Spleen (tissue), 7 donors: ENCODE measurements at regions not wholly inside any gene's neighbourhood (a gene's known extent, or its start where the extent isn't known, plus 50 kb on each side); places are given as distances from the start of the nearest gene placed in this dataset.
"Not testable (repeated sequence)": the region's sequence is repeated elsewhere in the genome, so short reads cannot be mapped to it uniquely, and the experiment has no call there.

ENCODE experiments used
- POLR2A ChIP-seq, 3 donors: fragments of 450-650 bp; IDR thresholded peaks; one replicate each; pipeline ENCODE4 v1.5.1; 2017; ENCODE audit warnings: antibody characterized with exemption in 3 of 3, mild to moderate bottlenecking in 1 of 3
- POLR2AphosphoS5 ChIP-seq, 3 donors: sonication (generic); formaldehyde crosslinking; IDR thresholded peaks; one replicate each; pipeline ENCODE4 v1.5.1; 2017; ENCODE audit warnings: antibody characterized with exemption in 3 of 3
- TF ChIP-seq, protein P1 (sequence below), 11 experiments: fragments of 200-600 bp in 7 of 11; fragments of 450-650 bp in 4 of 11; sonication (generic) in 4 of 11; IDR thresholded peaks in 8 of 11; conservative IDR thresholded peaks in 3 of 11; 1 replicate in 7 of 11; 2 replicates in 4 of 11; pipeline versions ENCODE4 v1.4.0 to v1.8.0; 2016 to 2021; ENCODE audit warnings: antibody characterized with exemption in 11 of 11, inconsistent platforms in 4 of 11, mild to moderate bottlenecking in 1 of 11
- donor health status: DM: no; HTN: no; CAD: no; lungs with moderate emphysema.
- donor health status: DM: no; HTN: no; CAD: no.
- donor health status: DM: no; HTN: no; CAD: no.

DNA sequence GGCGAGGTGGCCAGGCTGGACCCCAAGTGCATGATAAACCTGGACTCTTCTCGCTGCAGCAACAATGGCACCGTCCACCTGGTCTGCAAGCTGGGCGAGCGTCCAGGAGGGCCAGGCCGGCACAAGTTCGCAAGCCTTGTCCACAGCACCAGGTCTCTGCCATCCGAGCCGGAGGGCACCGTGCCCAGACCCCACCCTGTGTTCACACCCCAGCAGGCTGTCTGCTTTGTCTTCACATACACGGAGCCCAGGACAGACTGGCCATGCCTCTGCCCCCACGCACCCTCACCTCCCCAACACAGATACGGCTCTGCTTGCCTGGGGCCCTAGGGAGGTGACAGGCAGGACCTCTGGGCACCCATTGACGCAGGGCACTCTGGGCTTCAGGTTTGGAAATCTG lies 53.5 kb upstream of the POTEG start:
- TF ChIP-seq, protein P1, sequence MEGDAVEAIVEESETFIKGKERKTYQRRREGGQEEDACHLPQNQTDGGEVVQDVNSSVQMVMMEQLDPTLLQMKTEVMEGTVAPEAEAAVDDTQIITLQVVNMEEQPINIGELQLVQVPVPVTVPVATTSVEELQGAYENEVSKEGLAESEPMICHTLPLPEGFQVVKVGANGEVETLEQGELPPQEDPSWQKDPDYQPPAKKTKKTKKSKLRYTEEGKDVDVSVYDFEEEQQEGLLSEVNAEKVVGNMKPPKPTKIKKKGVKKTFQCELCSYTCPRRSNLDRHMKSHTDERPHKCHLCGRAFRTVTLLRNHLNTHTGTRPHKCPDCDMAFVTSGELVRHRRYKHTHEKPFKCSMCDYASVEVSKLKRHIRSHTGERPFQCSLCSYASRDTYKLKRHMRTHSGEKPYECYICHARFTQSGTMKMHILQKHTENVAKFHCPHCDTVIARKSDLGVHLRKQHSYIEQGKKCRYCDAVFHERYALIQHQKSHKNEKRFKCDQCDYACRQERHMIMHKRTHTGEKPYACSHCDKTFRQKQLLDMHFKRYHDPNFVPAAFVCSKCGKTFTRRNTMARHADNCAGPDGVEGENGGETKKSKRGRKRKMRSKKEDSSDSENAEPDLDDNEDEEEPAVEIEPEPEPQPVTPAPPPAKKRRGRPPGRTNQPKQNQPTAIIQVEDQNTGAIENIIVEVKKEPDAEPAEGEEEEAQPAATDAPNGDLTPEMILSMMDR (IDR thresholded peaks at IDR 0.05 in 8 of 11, conservative IDR thresholded peaks at IDR 0.05 in 3 of 11): not testable (repeated sequence)
- TF ChIP-seq POLR2AphosphoS5, POLR2A (IDR thresholded peaks at IDR 0.05): not testable (repeated sequence)
